ENCODE measurements at regions not wholly inside any gene's neighbourhood (a gene's known extent, or its start where the extent isn't known, plus 50 kb on each side); places are given as distances from the start of the nearest gene placed in this dataset.

DNA sequence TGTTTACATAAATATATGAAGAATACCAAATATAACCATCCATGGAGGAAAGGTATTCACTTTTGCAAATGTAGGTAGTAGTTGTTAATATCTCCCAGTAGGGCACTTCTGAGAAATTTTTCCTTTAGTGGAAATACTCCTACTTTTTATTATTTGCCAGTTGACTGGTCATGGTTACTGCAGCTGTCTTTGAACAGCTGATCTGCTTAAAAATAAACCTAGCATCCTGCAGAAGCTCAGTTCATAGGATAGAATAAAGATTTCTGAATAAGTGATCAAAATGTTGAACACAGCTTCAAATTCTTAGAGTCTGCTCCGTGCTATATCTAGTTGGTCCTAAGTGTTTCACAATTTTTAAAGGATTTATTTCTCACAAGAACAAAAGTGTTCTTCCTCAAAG, 270.7 kb upstream of the TRPC7 start:
- no peak for ATAC-seq
- TF ChIP-seq ZFP30 (CRISPR knock-in tag; IDR thresholded peaks at IDR 0.05) (no peak), ISL1 (CRISPR knock-in tag; IDR thresholded peaks at IDR 0.05) (no peak), ZNF8 (CRISPR knock-in tag; IDR thresholded peaks at IDR 0.05) (no peak), ZNF70 (CRISPR knock-in tag; IDR thresholded peaks at IDR 0.05) (no peak), BACH2 (CRISPR knock-in tag; IDR thresholded peaks at IDR 0.05; ENCODE audit: borderline replicate concordance) (no peak), OSR1 (CRISPR knock-in tag; IDR thresholded peaks at IDR 0.05) (no peak), TOX (CRISPR knock-in tag; IDR thresholded peaks at IDR 0.05; ENCODE audit: borderline replicate concordance) (no peak), SNAI2 (CRISPR knock-in tag; IDR thresholded peaks at IDR 0.05) (no peak), ZNF565 (CRISPR knock-in tag; conservative IDR thresholded peaks at IDR 0.05; ENCODE audit: low read depth) (no peak), GLIS3 (CRISPR knock-in tag; IDR thresholded peaks at IDR 0.05) (no peak), TCF4 (CRISPR knock-in tag; IDR thresholded peaks at IDR 0.05; ENCODE audit: borderline replicate concordance) (no peak), RARB (CRISPR knock-in tag; IDR thresholded peaks at IDR 0.05) (no peak), ESRRG (CRISPR knock-in tag; IDR thresholded peaks at IDR 0.05) (no peak)
- TF ChIP-seq, protein P1, sequence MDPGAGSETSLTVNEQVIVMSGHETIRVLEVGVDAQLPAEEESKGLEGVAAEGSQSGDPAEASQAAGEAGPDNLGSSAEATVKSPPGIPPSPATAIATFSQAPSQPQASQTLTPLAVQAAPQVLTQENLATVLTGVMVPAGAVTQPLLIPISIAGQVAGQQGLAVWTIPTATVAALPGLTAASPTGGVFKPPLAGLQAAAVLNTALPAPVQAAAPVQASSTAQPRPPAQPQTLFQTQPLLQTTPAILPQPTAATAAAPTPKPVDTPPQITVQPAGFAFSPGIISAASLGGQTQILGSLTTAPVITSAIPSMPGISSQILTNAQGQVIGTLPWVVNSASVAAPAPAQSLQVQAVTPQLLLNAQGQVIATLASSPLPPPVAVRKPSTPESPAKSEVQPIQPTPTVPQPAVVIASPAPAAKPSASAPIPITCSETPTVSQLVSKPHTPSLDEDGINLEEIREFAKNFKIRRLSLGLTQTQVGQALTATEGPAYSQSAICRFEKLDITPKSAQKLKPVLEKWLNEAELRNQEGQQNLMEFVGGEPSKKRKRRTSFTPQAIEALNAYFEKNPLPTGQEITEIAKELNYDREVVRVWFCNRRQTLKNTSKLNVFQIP (CRISPR knock-in tag; IDR thresholded peaks at IDR 0.05; ENCODE audit: borderline replicate concordance, low read depth): no peak
- TF ChIP-seq, protein P2, sequence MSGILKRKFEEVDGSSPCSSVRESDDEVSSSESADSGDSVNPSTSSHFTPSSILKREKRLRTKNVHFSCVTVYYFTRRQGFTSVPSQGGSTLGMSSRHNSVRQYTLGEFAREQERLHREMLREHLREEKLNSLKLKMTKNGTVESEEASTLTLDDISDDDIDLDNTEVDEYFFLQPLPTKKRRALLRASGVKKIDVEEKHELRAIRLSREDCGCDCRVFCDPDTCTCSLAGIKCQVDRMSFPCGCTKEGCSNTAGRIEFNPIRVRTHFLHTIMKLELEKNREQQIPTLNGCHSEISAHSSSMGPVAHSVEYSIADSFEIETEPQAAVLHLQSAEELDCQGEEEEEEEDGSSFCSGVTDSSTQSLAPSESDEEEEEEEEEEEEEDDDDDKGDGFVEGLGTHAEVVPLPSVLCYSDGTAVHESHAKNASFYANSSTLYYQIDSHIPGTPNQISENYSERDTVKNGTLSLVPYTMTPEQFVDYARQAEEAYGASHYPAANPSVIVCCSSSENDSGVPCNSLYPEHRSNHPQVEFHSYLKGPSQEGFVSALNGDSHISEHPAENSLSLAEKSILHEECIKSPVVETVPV (CRISPR knock-in tag; IDR thresholded peaks at IDR 0.05): no peak
- TF ChIP-seq, protein P3, sequence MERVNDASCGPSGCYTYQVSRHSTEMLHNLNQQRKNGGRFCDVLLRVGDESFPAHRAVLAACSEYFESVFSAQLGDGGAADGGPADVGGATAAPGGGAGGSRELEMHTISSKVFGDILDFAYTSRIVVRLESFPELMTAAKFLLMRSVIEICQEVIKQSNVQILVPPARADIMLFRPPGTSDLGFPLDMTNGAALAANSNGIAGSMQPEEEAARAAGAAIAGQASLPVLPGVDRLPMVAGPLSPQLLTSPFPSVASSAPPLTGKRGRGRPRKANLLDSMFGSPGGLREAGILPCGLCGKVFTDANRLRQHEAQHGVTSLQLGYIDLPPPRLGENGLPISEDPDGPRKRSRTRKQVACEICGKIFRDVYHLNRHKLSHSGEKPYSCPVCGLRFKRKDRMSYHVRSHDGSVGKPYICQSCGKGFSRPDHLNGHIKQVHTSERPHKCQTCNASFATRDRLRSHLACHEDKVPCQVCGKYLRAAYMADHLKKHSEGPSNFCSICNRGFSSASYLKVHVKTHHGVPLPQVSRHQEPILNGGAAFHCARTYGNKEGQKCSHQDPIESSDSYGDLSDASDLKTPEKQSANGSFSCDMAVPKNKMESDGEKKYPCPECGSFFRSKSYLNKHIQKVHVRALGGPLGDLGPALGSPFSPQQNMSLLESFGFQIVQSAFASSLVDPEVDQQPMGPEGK (CRISPR knock-in tag; IDR thresholded peaks at IDR 0.05; ENCODE audit: borderline replicate concordance): no peak

DNA sequence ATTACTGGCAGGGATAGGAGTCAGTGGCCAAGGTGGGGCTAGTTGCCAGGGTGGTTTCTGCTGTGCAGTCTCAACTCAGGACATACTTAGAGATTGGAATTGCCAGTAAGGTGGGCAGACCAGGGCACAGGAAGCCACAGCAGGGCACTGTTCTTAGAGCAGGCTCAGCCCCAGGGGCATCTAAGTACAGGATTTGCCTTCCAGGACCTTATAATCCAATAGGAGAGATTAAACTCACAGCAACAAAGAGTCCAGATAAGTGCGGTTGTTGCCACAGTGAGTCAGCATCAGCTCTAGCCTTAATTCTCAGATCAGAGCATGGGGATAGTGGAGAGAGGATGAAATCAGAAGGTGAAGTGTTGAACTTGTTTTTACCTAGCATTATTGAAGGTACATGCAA, 265.8 kb upstream of the TRPC7 start:
- no peak for ATAC-seq
- TF ChIP-seq OSR1 (CRISPR knock-in tag; IDR thresholded peaks at IDR 0.05) (no peak), PPARA (CRISPR knock-in tag; IDR thresholded peaks at IDR 0.05; ENCODE audit: borderline replicate concordance) (no peak), ISL1 (CRISPR knock-in tag; IDR thresholded peaks at IDR 0.05) (no peak)

DNA sequence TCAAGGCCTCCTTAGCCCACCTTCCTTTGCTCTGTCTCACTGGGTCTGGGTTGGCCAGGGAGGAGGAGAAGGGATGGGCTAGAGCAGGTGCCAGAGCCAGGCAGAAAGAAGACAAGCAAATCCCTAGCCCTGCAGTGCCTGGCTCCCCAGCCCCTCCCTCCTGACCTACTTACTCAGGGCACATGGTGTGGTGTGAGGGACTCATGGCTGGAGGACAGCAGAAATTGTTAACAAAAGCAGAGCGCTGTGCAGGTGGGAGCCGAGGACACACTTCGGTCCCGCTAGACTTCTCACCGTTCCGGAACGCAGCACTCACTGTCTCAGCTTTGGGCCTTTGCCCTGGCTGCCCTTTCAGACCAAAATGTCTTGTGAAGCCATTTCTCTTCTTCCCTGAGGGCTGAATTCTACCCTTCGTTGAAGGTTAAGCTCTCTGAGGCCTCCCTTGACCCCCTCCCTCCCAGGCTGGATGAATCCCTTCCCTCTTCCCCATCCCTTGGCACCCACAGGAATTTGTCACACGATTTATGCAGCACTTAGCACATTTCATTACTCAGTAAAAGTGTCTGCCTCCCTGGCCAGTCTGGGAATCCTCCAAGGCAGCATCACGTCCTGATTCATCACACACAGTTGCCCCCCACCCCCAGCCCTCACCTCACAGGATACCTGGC, 263.9 kb upstream of the TRPC7 start:
- ATAC-seq: no peak

More for the DNA sequence above, 263.9 kb upstream of the TRPC7 start:
- TF ChIP-seq ARNTL (CRISPR knock-in tag; IDR thresholded peaks at IDR 0.05; ENCODE audit: borderline replicate concordance, low read depth): no peak
- no peak for TF ChIP-seq ZNF8 (CRISPR knock-in tag; IDR thresholded peaks at IDR 0.05)
- TF ChIP-seq CSDC2 (CRISPR knock-in tag; IDR thresholded peaks at IDR 0.05): no peak
- TF ChIP-seq ZNF565 (CRISPR knock-in tag; conservative IDR thresholded peaks at IDR 0.05; ENCODE audit: low read depth): no peak
- TF ChIP-seq ZFP30 (CRISPR knock-in tag; IDR thresholded peaks at IDR 0.05): no peak
- TF ChIP-seq, protein P1 (CRISPR knock-in tag; IDR thresholded peaks at IDR 0.05; ENCODE audit: borderline replicate concordance, low read depth): no peak
- TF ChIP-seq, protein P4, sequence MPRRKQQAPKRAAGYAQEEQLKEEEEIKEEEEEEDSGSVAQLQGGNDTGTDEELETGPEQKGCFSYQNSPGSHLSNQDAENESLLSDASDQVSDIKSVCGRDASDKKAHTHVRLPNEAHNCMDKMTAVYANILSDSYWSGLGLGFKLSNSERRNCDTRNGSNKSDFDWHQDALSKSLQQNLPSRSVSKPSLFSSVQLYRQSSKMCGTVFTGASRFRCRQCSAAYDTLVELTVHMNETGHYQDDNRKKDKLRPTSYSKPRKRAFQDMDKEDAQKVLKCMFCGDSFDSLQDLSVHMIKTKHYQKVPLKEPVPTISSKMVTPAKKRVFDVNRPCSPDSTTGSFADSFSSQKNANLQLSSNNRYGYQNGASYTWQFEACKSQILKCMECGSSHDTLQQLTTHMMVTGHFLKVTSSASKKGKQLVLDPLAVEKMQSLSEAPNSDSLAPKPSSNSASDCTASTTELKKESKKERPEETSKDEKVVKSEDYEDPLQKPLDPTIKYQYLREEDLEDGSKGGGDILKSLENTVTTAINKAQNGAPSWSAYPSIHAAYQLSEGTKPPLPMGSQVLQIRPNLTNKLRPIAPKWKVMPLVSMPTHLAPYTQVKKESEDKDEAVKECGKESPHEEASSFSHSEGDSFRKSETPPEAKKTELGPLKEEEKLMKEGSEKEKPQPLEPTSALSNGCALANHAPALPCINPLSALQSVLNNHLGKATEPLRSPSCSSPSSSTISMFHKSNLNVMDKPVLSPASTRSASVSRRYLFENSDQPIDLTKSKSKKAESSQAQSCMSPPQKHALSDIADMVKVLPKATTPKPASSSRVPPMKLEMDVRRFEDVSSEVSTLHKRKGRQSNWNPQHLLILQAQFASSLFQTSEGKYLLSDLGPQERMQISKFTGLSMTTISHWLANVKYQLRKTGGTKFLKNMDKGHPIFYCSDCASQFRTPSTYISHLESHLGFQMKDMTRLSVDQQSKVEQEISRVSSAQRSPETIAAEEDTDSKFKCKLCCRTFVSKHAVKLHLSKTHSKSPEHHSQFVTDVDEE (CRISPR knock-in tag; IDR thresholded peaks at IDR 0.05): no peak
- TF ChIP-seq SNAI2 (CRISPR knock-in tag; IDR thresholded peaks at IDR 0.05): no peak
- no peak for TF ChIP-seq PPARA (CRISPR knock-in tag; IDR thresholded peaks at IDR 0.05; ENCODE audit: borderline replicate concordance)

Measured in SK-N-SH treated with all-trans-retinoic acid at 6 μM for 48 hours (cell line).